ENCODE measurements at regions not wholly inside any gene's neighbourhood (a gene's known extent, or its start where the extent isn't known, plus 50 kb on each side); places are given as distances from the start of the nearest gene placed in this dataset.
"Not testable (repeated sequence)": the region's sequence is repeated elsewhere in the genome, so short reads cannot be mapped to it uniquely, and the experiment has no call there.

DNA sequence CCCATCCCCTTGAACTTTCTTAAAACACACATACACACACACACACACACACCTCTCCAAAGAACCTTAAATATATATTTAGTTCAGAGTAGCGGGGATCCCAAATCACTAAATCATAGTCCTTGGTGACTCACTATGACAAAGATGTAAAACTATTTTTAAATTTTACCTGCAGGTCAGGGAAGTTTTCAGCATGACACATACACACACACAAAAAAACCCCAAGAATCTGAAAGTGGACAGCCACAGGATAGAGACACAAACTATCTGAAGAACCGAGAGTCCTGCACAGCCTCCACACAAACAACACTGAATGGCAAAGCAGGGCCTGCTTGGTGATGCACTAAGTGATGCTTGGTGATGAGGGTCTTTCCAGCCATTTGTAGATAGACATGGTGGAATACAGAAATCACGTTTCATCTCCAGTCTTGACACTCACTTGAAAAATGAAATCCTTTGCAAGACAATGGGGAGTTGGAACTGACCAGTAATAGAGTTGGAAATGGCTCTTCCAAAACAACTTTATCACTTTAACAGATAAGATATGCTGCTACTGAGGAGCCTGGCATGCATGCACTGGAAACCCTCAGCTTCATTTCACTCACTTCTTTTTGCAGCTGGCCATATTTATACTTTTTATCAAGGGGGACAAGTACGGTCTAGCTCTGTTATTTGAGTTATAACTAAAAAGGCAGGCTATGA lies 307.3 kb downstream of the RAPGEF2 start:
- no peak for DNase-seq (ENCODE audit: low spot score)

GRCh38 chr4:159410891-159411290 lies 308.0 kb downstream of the RAPGEF2 start:
- no peak for DNase-seq (ENCODE audit: low spot score)

DNA sequence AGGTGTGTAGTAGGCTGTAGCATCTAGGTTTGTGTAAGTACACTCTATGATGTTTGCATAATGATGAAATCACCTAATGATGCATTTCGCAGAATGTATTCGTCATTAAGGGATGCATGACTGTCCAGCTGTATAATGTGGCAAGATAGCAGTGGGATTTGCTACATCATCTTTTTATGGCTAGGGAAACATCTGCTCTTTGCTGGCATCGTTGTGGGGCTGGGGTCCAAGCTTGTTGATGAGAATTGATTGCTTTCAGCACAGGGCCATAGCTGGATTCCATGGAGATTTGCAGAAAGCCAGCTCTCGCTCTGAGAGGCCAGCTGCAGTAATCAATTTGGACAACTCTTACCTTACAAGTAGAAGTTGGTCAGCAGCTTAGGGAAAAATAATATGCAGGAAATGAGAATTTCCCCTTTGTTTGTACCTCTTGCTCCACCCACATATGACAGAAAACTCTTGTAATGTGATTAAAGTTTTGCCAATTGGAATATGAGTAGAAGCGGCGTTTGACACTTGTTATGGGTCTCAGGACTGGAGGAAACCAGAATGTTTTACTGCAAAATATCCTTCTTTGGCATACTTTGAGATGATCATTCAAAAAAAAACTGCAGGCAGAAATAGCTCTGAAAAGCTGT lies 310.5 kb downstream of the RAPGEF2 start:
- no peak for DNase-seq (ENCODE audit: low spot score)

GRCh38 chr4:159414305-159414704 lies 311.4 kb downstream of the RAPGEF2 start:
- no peak for DNase-seq (ENCODE audit: low spot score)

DNA sequence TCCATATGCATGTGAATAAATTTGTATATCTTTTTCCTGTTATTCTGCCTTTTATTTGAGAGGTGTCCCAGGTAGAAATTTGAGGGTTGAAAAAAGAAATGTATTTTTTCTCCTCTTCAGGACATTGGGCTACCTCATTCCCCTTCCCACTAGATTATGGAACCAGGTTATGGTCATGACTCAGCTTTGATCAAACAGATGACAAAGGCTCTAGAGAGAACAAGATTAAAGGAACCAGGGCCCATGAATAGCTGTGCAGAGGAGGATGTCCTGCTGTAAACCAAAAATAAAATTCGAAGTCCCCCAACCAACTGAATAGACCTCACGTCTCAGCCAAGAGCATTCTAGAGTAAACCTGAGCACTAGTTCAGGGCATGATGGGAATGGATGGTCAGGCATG lies 313.2 kb downstream of the RAPGEF2 start:
- DNase-seq (ENCODE audit: low spot score) = no peak

DNA sequence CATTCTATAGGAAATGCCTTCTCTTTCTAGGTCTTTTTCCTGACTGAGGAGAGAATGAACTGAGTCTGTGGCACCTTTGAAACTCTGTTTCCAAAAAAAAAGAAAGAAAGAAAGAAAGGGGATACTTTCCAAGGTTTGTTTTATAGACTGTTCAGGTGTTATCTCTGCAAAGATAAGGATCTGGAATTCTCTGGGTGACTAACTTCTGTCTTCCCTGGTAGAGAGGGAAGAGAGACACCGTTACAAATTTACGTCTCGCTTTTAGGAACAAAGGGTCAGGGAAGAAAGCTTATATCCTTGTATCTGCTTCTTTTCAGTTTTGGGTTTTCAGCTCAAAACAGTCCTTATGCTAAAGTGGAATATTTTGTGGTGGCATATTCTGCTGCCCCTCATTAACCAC lies 314.1 kb downstream of the RAPGEF2 start:
- no peak for DNase-seq (ENCODE audit: low spot score)

DNA sequence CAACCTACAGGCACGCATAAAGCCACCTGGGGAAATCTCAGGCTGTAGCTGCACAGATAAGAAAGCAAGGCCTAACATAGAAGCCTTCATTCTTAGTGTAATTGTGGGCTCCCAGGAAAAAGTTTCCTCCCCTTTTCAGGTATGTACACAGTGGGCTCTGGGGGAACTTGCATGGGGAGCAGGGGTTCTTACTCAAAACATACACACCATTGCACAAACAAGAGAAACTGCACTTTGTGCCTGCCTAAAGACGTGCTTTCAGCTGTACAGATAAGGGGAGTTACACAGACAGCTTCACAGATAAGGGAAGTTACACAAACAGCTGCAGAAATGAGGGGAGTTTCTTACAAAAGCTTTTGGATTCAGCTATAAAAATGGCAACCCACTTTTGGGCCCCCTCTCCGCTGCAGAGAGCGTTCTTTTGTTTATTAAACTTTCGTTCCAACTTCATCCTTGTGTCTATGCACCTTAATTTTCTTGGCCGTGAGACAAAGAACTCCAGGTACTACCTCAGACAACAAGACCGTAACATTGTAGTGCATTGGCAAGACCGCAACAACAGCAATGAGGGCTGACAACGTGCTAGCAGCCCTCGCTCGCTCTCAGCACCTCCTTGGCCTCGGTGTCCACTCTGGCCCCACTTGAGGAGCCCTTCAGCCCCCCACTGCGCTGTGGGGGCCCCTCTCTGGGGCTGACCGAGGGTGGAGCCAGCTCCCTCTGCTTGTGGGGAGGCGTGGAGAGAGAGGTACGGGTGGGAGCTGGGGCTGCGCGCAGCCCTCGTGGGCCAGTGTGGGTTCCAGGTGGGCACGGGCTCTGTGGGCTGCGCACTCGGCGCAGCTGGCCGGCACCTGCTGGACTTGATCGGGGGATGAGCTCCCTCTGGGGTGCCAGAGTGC lies 317.5 kb downstream of the RAPGEF2 start:
- no peak for DNase-seq (ENCODE audit: low spot score)

DNA sequence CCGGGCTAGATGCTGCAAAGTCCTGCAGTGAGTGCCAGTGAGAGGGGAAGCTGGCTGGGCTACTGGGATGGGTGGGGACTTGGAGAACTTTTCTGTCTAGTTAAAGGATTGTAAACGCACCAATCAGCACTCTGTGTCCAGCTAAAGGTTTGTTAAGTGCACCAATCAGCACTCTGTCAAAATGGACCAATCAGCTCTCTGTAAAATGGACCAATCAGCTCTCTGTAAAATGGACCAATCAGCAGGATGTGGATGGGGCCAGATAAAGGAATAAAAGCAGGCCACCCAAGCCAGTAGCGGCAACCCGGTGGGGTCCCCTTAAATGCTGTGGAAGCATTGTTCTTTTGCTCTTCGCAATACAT lies 318.2 kb downstream of the RAPGEF2 start:
- DNase-seq (ENCODE audit: low spot score) = not testable (repeated sequence)

GRCh38 chr4:159422019-159422418 lies 319.1 kb downstream of the RAPGEF2 start:
- no peak for DNase-seq (ENCODE audit: low spot score)

- DNase-seq (ENCODE audit: low spot score) = no peak
These were observed 319.7 kb downstream of the RAPGEF2 start for GRCh38 chr4:159422626-159423025.

GRCh38 chr4:159425737-159426305 lies 322.9 kb downstream of the RAPGEF2 start:
- no peak for DNase-seq (ENCODE audit: low spot score)

GRCh38 chr4:159428293-159428692 lies 325.4 kb downstream of the RAPGEF2 start:
- DNase-seq (ENCODE audit: low spot score) = no peak

GRCh38 chr4:159428975-159429692 lies 326.3 kb downstream of the RAPGEF2 start:
- DNase-seq (ENCODE audit: low spot score) = no peak

GRCh38 chr4:159429693-159430035 lies 326.8 kb downstream of the RAPGEF2 start:
- DNase-seq (ENCODE audit: low spot score) = no peak

DNA sequence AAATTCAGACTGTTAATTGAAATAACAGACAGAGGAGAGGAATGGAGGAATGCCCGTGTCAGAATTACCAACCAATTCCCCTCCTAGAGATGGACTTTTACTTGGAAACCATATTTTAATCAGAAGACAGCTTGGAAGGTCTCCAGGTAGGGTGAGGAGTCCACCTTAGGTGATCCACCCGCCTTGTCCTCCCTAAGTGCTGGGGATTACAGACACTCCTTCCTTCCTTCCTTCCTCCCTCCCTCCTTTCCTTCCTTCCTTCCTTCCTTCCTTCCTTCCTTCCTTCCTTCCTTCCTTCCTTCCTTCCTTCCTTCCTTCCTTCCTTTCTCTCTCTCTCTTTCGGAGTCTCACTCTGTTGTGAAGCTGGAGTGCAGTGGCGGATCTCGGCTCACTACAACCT lies 328.0 kb downstream of the RAPGEF2 start:
- DNase-seq (ENCODE audit: low spot score) = no peak

DNA sequence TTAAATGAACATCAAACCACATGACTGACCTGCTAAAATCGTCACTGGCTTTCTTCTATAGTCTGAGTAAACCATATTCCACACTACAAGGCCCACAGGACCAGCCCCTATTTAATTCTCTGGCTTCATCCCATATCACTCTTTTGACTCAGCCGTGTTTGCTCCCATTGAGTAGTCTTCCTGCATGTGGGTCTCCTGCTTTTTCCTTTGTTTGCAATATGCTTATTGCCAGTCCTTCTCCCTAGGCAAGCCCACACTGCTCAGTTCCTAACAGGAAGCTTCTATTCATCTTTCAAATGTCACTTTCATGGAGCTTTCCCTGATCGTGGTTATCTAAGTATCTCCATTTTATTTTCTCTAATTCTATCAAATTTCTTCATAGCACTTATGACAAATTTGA lies 329.6 kb downstream of the RAPGEF2 start:
- DNase-seq (ENCODE audit: low spot score) = no peak

- no peak for DNase-seq (ENCODE audit: low spot score)
These were observed 330.5 kb downstream of the RAPGEF2 start for GRCh38 chr4:159433337-159433736.

- DNase-seq (ENCODE audit: low spot score) = no peak
These were observed 331.4 kb downstream of the RAPGEF2 start for GRCh38 chr4:159434114-159434870.

GRCh38 chr4:159434871-159435241 lies 332.0 kb downstream of the RAPGEF2 start:
- DNase-seq (ENCODE audit: low spot score) = no peak

DNA sequence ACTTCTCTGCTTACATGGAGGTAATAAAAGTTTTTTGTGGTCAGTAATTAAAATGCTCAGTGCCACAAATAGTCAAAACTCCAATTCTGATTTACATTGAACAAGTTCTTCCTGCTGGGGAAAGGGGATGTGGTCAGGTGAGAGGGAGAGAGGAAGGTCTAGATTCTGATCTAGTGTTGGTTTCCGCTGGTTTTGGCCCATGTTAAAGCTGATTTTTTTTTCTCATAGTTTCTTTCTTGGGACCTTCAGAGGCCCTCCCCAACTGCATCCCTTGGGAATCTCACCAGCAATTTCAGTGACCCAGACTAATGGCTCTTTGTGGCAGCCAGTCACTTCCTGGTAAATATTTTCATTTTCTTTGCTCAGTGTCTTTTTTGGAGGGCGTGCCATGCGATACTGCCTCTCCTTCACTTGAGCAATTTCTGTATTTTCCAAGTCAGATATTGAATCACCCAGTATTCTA lies 332.7 kb downstream of the RAPGEF2 start:
- no peak for DNase-seq (ENCODE audit: low spot score)

GRCh38 chr4:159443975-159444374 lies 341.1 kb downstream of the RAPGEF2 start:
- no peak for DNase-seq (ENCODE audit: low spot score)

Measured in CD4-positive, alpha-beta T cell treated with Interleukin-6 at 100 ng/mL for 8 hours (primary cell).